K562 (cell line): ENCODE measurements at regions not wholly inside any gene's neighbourhood (a gene's known extent, or its start where the extent isn't known, plus 50 kb on each side); places are given as distances from the start of the nearest gene placed in this dataset.

ENCODE experiments used
- ARID4B ChIP-seq: sonication (generic); formaldehyde crosslinking; IDR thresholded peaks from 2 replicates; pipeline ENCODE4 v1.8.0; 2022; ENCODE audit warnings: mild to moderate bottlenecking, missing genetic modification reagents
- CTCF ChIP-seq, 3 experiments: IDR thresholded peaks in 2 of 3; conservative IDR thresholded peaks in 1 of 3; 2 replicates each; pipeline ENCODE4 v1.5.1; 2011 to 2012; ENCODE audit warnings: low read length in 3 of 3, mild to moderate bottlenecking in 3 of 3, control low read depth in 2 of 3, improper control_type of control experiment in 1 of 3, inconsistent platforms in 1 of 3, low read depth in 1 of 3, mixed read lengths in 1 of 3, moderate library complexity in 1 of 3; ENCODE audit not compliant: insufficient read depth in 2 of 3
- DACH1 ChIP-seq: fragments of 450-650 bp; IDR thresholded peaks from 2 replicates; pipeline ENCODE4 v1.6.1; 2018; ENCODE audit not compliant: partially characterized antibody
- FOS ChIP-seq: IDR thresholded peaks from 3 replicates; pipeline ENCODE4 v1.6.1; 2011; ENCODE audit not compliant: insufficient read length; ENCODE audit errors: extremely low read depth
- KAT2B ChIP-seq: IDR thresholded peaks from one replicate; pipeline ENCODE4 v1.6.1; 2012; ENCODE audit warnings: low read depth, mild to moderate bottlenecking, control low read depth, inconsistent platforms, low read length, moderate library complexity
- REST ChIP-seq, 2 experiments: fragments of 450-650 bp; formaldehyde crosslinking in 1 of 2; IDR thresholded peaks; 2 replicates each; pipeline versions ENCODE4 v1.4.0 to v1.6.1; 2014 to 2020; ENCODE audit warnings: mild to moderate bottlenecking in 2 of 2, borderline replicate concordance in 1 of 2, low read depth in 1 of 2
- USF2 ChIP-seq: sonication (generic); formaldehyde crosslinking; IDR thresholded peaks from 2 replicates; pipeline ENCODE4 v1.5.0; 2020; ENCODE audit warnings: missing genetic modification reagents
- ZNF830 ChIP-seq: fragments of 250-450 bp; sonication (Bioruptor Pico); IDR thresholded peaks from 2 replicates; pipeline ENCODE4 v1.5.0; 2021; ENCODE audit warnings: mild to moderate bottlenecking

GRCh38 chrX:76279007-76279406 lies 106.1 kb downstream of the PBDC1 start (continued):
- no peak for TF ChIP-seq ARID4B (CRISPR knock-in tag)
- no peak for TF ChIP-seq USF2 (CRISPR knock-in tag)
- TF ChIP-seq CTCF (IDR thresholded peaks at IDR 0.05 in 2 of 3, conservative IDR thresholded peaks at IDR 0.05 in 1 of 3; ENCODE audit: insufficient read depth in 2 of 3, low read depth in 1 of 3, low read length in 3 of 3), result peak; percentile 32 to 64 (median 52); a peak in 5 of 6 replicates
- TF ChIP-seq FOS, result no peak
- TF ChIP-seq DACH1, result no peak
- no peak for TF ChIP-seq ZNF830 (CRISPR knock-in tag)
- no peak for TF ChIP-seq KAT2B
- TF ChIP-seq REST (IDR thresholded peaks at IDR 0.05; ENCODE audit: borderline replicate concordance), result peak; percentile 56; the same call in 1 of the 2 replicates
- no peak for TF ChIP-seq REST (CRISPR knock-in tag; IDR thresholded peaks at IDR 0.05; ENCODE audit: low read depth)
